Progenitor cell of endocrine pancreas (in vitro differentiated cells): ENCODE measurements at regions not wholly inside any gene's neighbourhood (a gene's known extent, or its start where the extent isn't known, plus 50 kb on each side); places are given as distances from the start of the nearest gene placed in this dataset.

Source experiments
- DNase-seq: peaks from one replicate; pipeline ENCODE4 v3.0.0; 2021; ENCODE audit warnings: low spot score; ENCODE audit not compliant: unreplicated experiment
- H3K27ac Mint-ChIP-seq: 2 replicates; pipeline ENCODE4 v1.8.0; 2021; ENCODE audit warnings: mild to moderate bottlenecking, moderate library complexity, mixed read lengths
- H3K27me3 Mint-ChIP-seq: 2 replicates; pipeline ENCODE4 v1.8.0; 2021; ENCODE audit warnings: mixed read lengths
- H3K36me3 Mint-ChIP-seq: 2 replicates; pipeline ENCODE4 v1.8.0; 2022; ENCODE audit warnings: mixed read lengths; ENCODE audit not compliant: insufficient read depth
- H3K4me1 Mint-ChIP-seq: 2 replicates; pipeline ENCODE4 v1.8.0; 2021; ENCODE audit warnings: low read depth, mixed read lengths
- H3K4me3 Mint-ChIP-seq: 2 replicates; pipeline ENCODE4 v1.8.0; 2021; ENCODE audit warnings: low read depth, mild to moderate bottlenecking, moderate library complexity, mixed read lengths
- H3K9me3 Mint-ChIP-seq: 2 replicates; pipeline ENCODE4 v1.8.0; 2021; ENCODE audit warnings: low read depth, mixed read lengths
- CTCF ChIP-seq: fragments of 200-600 bp; sonication (generic); IDR thresholded peaks from one replicate; pipeline ENCODE4 v1.5.0; 2021; ENCODE audit warnings: antibody characterized with exemption, mild to moderate bottlenecking; ENCODE audit not compliant: unreplicated experiment

DNA sequence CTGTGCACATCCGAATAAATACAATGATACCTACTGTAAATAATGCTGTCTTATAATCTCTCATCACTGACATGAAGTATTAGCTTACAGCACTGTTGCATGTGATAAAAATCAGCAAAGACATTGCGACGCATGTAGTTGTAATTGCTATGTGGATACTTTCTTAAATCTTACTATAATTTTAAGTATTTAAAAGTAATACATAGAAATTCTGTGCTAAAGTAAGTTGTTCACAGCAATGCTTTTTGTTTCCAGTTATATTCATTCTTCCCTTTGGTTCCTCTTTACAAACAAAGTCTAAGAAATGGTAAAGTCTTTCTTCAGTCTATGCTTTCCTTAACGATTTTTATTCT lies 113.7 kb upstream of the DGKB start:
- no peak for TF ChIP-seq CTCF
- Mint-ChIP-seq H3K9me3 (no peaks in the 10 kb centered on the region), H3K4me1 (peaks cover 6% of the 10 kb centered on the region), H3K27me3 (no peaks in the 10 kb centered on the region), H3K27ac (no peak overlapping the region), H3K4me3 (no peak overlapping the region), H3K36me3 (no peaks in the 10 kb centered on the region)
- no peak for DNase-seq

DNA sequence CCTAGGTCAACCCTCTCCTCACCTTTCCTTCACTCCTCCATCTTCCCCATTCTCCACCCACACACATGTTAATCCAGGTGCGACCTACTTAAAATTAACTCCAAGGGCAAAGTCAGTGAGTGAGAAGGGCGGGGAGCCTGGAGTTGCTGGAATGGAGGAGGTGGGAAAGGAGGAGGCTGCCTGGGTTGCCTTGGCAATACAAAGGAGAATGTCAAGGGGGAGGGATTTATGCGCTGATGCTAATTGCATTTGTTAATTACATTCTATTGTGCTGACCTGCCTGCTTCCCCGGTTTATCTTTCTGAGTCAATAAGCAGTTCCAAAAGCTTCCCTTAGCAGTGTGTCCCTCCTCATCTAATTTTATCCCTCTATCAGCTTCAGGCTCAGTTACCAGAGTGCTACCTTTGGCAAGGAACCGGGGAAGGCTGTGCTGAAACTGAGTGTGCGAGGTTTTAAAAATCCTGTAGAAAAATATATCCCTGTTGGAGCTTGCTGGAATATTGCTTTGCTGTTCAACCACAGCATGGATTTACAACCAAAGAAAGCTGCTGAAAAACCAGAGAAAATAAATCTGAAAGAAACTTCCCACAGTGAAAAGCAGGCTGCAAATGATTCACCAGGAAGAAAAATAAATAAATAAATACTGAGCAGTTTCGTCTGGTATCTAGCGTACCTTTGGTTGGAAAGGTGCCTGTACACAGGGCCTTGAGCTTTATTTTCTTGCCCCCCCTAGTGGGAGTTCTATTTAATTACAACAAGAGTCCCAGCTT lies 113.2 kb upstream of the DGKB start:
- Mint-ChIP-seq H3K4me1 (peaks cover 6% of the 10 kb centered on the region), H3K27ac (peak overlapping the region; percentile 94), H3K4me3 (peak overlapping the region; percentile 72), H3K9me3 (no peaks in the 10 kb centered on the region), H3K36me3 (no peaks in the 10 kb centered on the region), H3K27me3 (no peaks in the 10 kb centered on the region)
- DNase-seq = peak; percentile 18
- peak; percentile 88 for TF ChIP-seq CTCF

DNA sequence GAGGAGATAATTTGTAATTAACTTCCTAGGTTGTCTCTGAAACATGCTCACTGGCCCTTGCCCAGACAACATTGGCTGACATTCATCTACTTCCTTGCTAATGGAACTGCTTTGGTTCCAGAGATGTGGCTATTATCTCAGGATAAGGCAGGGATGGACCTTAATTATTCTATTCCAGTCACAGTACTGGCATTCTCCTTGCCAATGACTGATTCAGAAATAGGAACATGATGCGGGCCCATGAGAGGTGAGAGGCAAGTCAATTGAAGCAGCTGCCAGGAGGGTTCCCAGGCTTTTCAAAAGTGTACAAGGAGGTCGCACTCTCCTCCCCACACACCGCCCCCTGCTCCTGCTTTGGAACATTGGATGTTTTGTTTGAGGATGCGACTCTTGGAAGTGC lies 109.6 kb upstream of the DGKB start:
- peaks cover 4% of the 10 kb centered on the region for H3K4me1 Mint-ChIP-seq
- no peak overlapping the region for H3K27ac Mint-ChIP-seq
- H3K27me3 Mint-ChIP-seq = no peaks in the 10 kb centered on the region
- H3K9me3 Mint-ChIP-seq = no peaks in the 10 kb centered on the region
- no peak for TF ChIP-seq CTCF
- H3K36me3 Mint-ChIP-seq = no peaks in the 10 kb centered on the region
- DNase-seq = no peak
- no peak overlapping the region for H3K4me3 Mint-ChIP-seq

DNA sequence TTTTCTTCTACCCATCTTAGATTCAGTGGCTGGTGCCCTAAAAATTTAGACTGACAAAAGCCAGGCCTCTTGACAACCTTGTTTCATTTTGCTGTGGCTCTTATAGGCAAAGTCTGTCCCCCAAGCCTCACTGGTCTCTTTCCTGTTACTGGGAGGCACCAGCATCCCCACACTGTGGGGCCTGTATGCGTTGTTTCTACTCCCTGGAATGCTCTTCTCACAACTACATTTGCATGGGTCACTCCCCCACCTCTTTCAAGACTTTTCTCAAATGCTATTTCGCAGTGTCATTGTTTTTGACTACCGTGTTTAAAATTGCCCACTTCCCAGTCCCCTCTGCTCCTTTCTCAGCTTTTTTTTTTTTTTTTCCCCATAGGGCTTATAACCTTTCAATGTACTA lies 108.7 kb upstream of the DGKB start:
- Mint-ChIP-seq H3K27ac (no peak overlapping the region), H3K27me3 (no peaks in the 10 kb centered on the region), H3K9me3 (peaks cover 3% of the 10 kb centered on the region), H3K36me3 (no peaks in the 10 kb centered on the region), H3K4me1 (peaks cover 4% of the 10 kb centered on the region), H3K4me3 (no peak overlapping the region)
- no peak for DNase-seq
- no peak for TF ChIP-seq CTCF

GRCh38 chr7:15007507-15007906 lies 105.0 kb upstream of the DGKB start:
- no peaks in the 10 kb centered on the region for H3K4me1 Mint-ChIP-seq
- TF ChIP-seq CTCF = peak; percentile 39
- H3K36me3 Mint-ChIP-seq = no peaks in the 10 kb centered on the region
- no peak overlapping the region for H3K4me3 Mint-ChIP-seq
- H3K27me3 Mint-ChIP-seq = no peaks in the 10 kb centered on the region
- H3K27ac Mint-ChIP-seq = no peak overlapping the region
- H3K9me3 Mint-ChIP-seq = peaks cover 3% of the 10 kb centered on the region
- DNase-seq = no peak
